ENCODE measurements at regions not wholly inside any gene's neighbourhood (a gene's known extent, or its start where the extent isn't known, plus 50 kb on each side); places are given as distances from the start of the nearest gene placed in this dataset.

- H3K4me2 ChIP-seq (ENCODE audit: low read depth, low read length, poor library complexity, severe bottlenecking): no peak overlapping the region
Observed at GRCh38 chr6:150303256-150303655, 65.6 kb upstream of the IYD start.

GRCh38 chr6:150304429-150304828, 64.4 kb upstream of the IYD start:
- H3K9me3 ChIP-seq (ENCODE audit: insufficient read depth, low read depth, low read length): no peaks in the 10 kb centered on the region
- no peak overlapping the region for H2AFZ ChIP-seq (ENCODE audit: low read length)
- H3K4me2 ChIP-seq (ENCODE audit: low read depth, low read length, poor library complexity, severe bottlenecking): no peak overlapping the region
- H3K9ac ChIP-seq (ENCODE audit: low read depth, low read length, poor library complexity, severe bottlenecking): no peak overlapping the region
- H3K36me3 ChIP-seq (ENCODE audit: insufficient read depth, low read length): no peaks in the 10 kb centered on the region
- no peaks in the 10 kb centered on the region for H3K79me2 ChIP-seq (ENCODE audit: insufficient read depth, low read length)
- no peaks in the 10 kb centered on the region for H3K9me2 ChIP-seq (replicated peaks; ENCODE audit: low read depth, low read length)
- no peak overlapping the region for H3K4me3 ChIP-seq (ENCODE audit: low read length, poor library complexity, severe bottlenecking)
- TF ChIP-seq CTCF (conservative IDR thresholded peaks at IDR 0.05; ENCODE audit: low read length) (no peak), EZH2phosphoT487 (IDR thresholded peaks at IDR 0.05; ENCODE audit: borderline replicate concordance) (no peak)
- H4K20me1 ChIP-seq (ENCODE audit: insufficient read depth, low read length, poor library complexity, severe bottlenecking): no peaks in the 10 kb centered on the region
- H3F3A ChIP-seq (ENCODE audit: low read depth): no peaks in the 10 kb centered on the region
- H3K4me1 ChIP-seq (ENCODE audit: insufficient read depth, low read length, poor library complexity, severe bottlenecking): peaks cover 25% of the 10 kb centered on the region
- no peaks in the 10 kb centered on the region for H3K27me3 ChIP-seq (ENCODE audit: insufficient read depth, low read length, poor library complexity, severe bottlenecking)

More at GRCh38 chr6:150303256-150303655, 65.6 kb upstream of the IYD start:
- Histone ChIP-seq H3K27me3 (ENCODE audit: insufficient read depth, low read length, poor library complexity, severe bottlenecking) (no peaks in the 10 kb centered on the region), H2AFZ (ENCODE audit: low read length) (no peak overlapping the region), H3K9me3 (ENCODE audit: insufficient read depth, low read depth, low read length) (no peaks in the 10 kb centered on the region), H3K4me3 (ENCODE audit: low read length, poor library complexity, severe bottlenecking) (no peak overlapping the region), H3K9me2 (replicated peaks; ENCODE audit: low read depth, low read length) (no peaks in the 10 kb centered on the region), H3K79me2 (ENCODE audit: insufficient read depth, low read length) (no peaks in the 10 kb centered on the region), H3K9ac (ENCODE audit: low read depth, low read length, poor library complexity, severe bottlenecking) (no peak overlapping the region), H3F3A (ENCODE audit: low read depth) (no peaks in the 10 kb centered on the region), H3K4me1 (ENCODE audit: insufficient read depth, low read length, poor library complexity, severe bottlenecking) (peaks cover 14% of the 10 kb centered on the region), H4K20me1 (ENCODE audit: insufficient read depth, low read length, poor library complexity, severe bottlenecking) (no peaks in the 10 kb centered on the region), H3K36me3 (ENCODE audit: insufficient read depth, low read length) (no peaks in the 10 kb centered on the region)
- no peak for TF ChIP-seq CTCF (conservative IDR thresholded peaks at IDR 0.05; ENCODE audit: low read length)
- no peak for TF ChIP-seq EZH2phosphoT487 (IDR thresholded peaks at IDR 0.05; ENCODE audit: borderline replicate concordance)

GRCh38 chr6:150306290-150306689, 62.5 kb upstream of the IYD start:
- Histone ChIP-seq H3K27me3 (ENCODE audit: insufficient read depth, low read length, poor library complexity, severe bottlenecking) (no peaks in the 10 kb centered on the region), H3K9ac (ENCODE audit: low read depth, low read length, poor library complexity, severe bottlenecking) (no peak overlapping the region), H3K4me2 (ENCODE audit: low read depth, low read length, poor library complexity, severe bottlenecking) (no peak overlapping the region), H3F3A (ENCODE audit: low read depth) (no peaks in the 10 kb centered on the region), H3K9me3 (ENCODE audit: insufficient read depth, low read depth, low read length) (no peaks in the 10 kb centered on the region), H3K4me1 (ENCODE audit: insufficient read depth, low read length, poor library complexity, severe bottlenecking) (peaks cover 37% of the 10 kb centered on the region), H4K20me1 (ENCODE audit: insufficient read depth, low read length, poor library complexity, severe bottlenecking) (no peaks in the 10 kb centered on the region), H2AFZ (ENCODE audit: low read length) (no peak overlapping the region), H3K79me2 (ENCODE audit: insufficient read depth, low read length) (no peaks in the 10 kb centered on the region), H3K9me2 (replicated peaks; ENCODE audit: low read depth, low read length) (no peaks in the 10 kb centered on the region), H3K4me3 (ENCODE audit: low read length, poor library complexity, severe bottlenecking) (no peak overlapping the region), H3K36me3 (ENCODE audit: insufficient read depth, low read length) (no peaks in the 10 kb centered on the region)
- TF ChIP-seq EZH2phosphoT487 (IDR thresholded peaks at IDR 0.05; ENCODE audit: borderline replicate concordance) (no peak), CTCF (conservative IDR thresholded peaks at IDR 0.05; ENCODE audit: low read length) (no peak)
